OCI-LY7 (cell line): ENCODE measurements at regions not wholly inside any gene's neighbourhood (a gene's known extent, or its start where the extent isn't known, plus 50 kb on each side); places are given as distances from the start of the nearest gene placed in this dataset.

Experiments used
- BruUV-seq: library from RNA; stranded (reverse); fragments of 400-500 nt; replicated peaks from 2 replicates; lab custom pipeline; 2021; lab: Mats Ljungman, UMichigan
- CTCF ChIA-PET: fragments of 300-600 bp; sonication (Branson Sonifier 250); formaldehyde crosslinking; loops from one replicate; lab custom pipeline; 2022; ENCODE audit warnings: antibody characterized with exemption; ENCODE audit not compliant: unreplicated experiment; lab: Charles Lee
- POLR2A ChIA-PET: fragments of 300-600 bp; sonication (Branson Sonifier 250); formaldehyde crosslinking; loops from one replicate; lab custom pipeline; 2022; ENCODE audit warnings: antibody characterized with exemption; lab: Charles Lee
- DNase-seq: peaks from one replicate; pipeline ENCODE4 v3.0.0-alpha.2; 2015; ENCODE audit warnings: low spot score
- H2AFZ ChIP-seq: fragments of 200-600 bp; sonication (generic), shearing (Covaris generic); 2 replicates; pipeline ENCODE4 v1.6.1; 2014; ENCODE audit warnings: mild to moderate bottlenecking, antibody characterized with exemption, low read length, moderate library complexity
- H3K27ac ChIP-seq: fragments of 200-600 bp; sonication (generic); 2 replicates; pipeline ENCODE4 v1.5.1; 2014; ENCODE audit warnings: mixed run types, low read depth, mild to moderate bottlenecking, moderate library complexity, low read length, inconsistent platforms; ENCODE audit not compliant: poor library complexity, severe bottlenecking
- H3K36me3 ChIP-seq: fragments of 200-600 bp; sonication (generic); 2 replicates; pipeline ENCODE4 v1.6.1; 2014; ENCODE audit warnings: mild to moderate bottlenecking, antibody characterized with exemption, low read length, moderate library complexity, mixed read lengths; ENCODE audit not compliant: insufficient read depth
- H3K4me1 ChIP-seq: fragments of 200-600 bp; sonication (generic); 2 replicates; pipeline ENCODE4 v1.5.1; 2014; ENCODE audit warnings: mild to moderate bottlenecking, low read length; ENCODE audit not compliant: insufficient read depth, poor library complexity, severe bottlenecking
- H3K4me2 ChIP-seq: fragments of 200-600 bp; sonication (generic); 2 replicates; pipeline ENCODE4 v1.6.1; 2014; ENCODE audit warnings: mild to moderate bottlenecking, low read length
- H3K4me3 ChIP-seq: fragments of 200-600 bp; sonication (generic); 2 replicates; pipeline ENCODE4 v1.5.1; 2014; ENCODE audit warnings: mild to moderate bottlenecking, low read depth, low read length; ENCODE audit not compliant: poor library complexity, severe bottlenecking
- H3K79me2 ChIP-seq: fragments of 200-600 bp; sonication (generic); 2 replicates; pipeline ENCODE4 v1.6.1; 2016; ENCODE audit warnings: low read depth, mild to moderate bottlenecking, low read length, moderate library complexity, mixed read lengths; ENCODE audit not compliant: insufficient read depth
- H3K9me2 ChIP-seq: fragments of 200-600 bp; sonication (generic); 2 replicates; pipeline ENCODE4 v1.6.1; 2016; ENCODE audit warnings: mild to moderate bottlenecking, low read length, mixed read lengths; ENCODE audit not compliant: insufficient read depth
- H3K9me3 ChIP-seq: fragments of 200-600 bp; sonication (generic); 2 replicates; pipeline ENCODE4 v1.6.1; 2014; ENCODE audit warnings: mild to moderate bottlenecking, mixed run types, low read length, mixed read lengths
- H4K20me1 ChIP-seq: fragments of 200-600 bp; sonication (generic); 2 replicates; pipeline ENCODE4 v1.6.1; 2014; ENCODE audit warnings: mild to moderate bottlenecking, antibody characterized with exemption, low read length, moderate library complexity, mixed read lengths; ENCODE audit not compliant: insufficient read depth
- EZH2phosphoT487 ChIP-seq: fragments of 200-600 bp; sonication (generic); IDR thresholded peaks from 2 replicates; pipeline ENCODE4 v1.6.1; 2018; ENCODE audit warnings: low read depth, borderline replicate concordance, mild to moderate bottlenecking, mixed run types, antibody characterized with exemption, low read length, moderate library complexity, mixed read lengths
- intact Hi-C: fragments of 100-400 bp; cut with micrococcal nuclease; formaldehyde crosslinking; loops from one replicate; pipeline ENCODE4 v1.10.0; 2022; ENCODE audit not compliant: unreplicated experiment
- TF ChIP-seq, protein P1 (sequence below): fragments of 200-600 bp; sonication (generic); conservative IDR thresholded peaks from 2 replicates; pipeline ENCODE4 v1.5.1; 2014; ENCODE audit warnings: mild to moderate bottlenecking, antibody characterized with exemption, low read length, moderate library complexity, mixed read lengths

- Histone ChIP-seq H3K27ac (no peak overlapping the region), H3K4me2 (no peak overlapping the region), H3K9me3 (no peaks in the 10 kb centered on the region), H3K9me2 (no peaks in the 10 kb centered on the region; the same call in 1 of the 2 replicates), H3K4me1 (no peaks in the 10 kb centered on the region), H3K36me3 (no peaks in the 10 kb centered on the region), H3K79me2 (no peaks in the 10 kb centered on the region), H4K20me1 (no peaks in the 10 kb centered on the region), H2AFZ (no peak overlapping the region), H3K4me3 (no peak overlapping the region)
- no TSS peak for BruUV-seq
- intact Hi-C loops, result no loop called here
- no peak for DNase-seq
- ChIA-PET CTCF (no interaction called here), POLR2A (interaction anchor here (0.6 kb wide), 1 partner anchor 9 kb away, joined by 3 read pairs; no protein-coding TSS in a partner anchor)
- TF ChIP-seq EZH2phosphoT487, result no peak
- TF ChIP-seq, protein P1, sequence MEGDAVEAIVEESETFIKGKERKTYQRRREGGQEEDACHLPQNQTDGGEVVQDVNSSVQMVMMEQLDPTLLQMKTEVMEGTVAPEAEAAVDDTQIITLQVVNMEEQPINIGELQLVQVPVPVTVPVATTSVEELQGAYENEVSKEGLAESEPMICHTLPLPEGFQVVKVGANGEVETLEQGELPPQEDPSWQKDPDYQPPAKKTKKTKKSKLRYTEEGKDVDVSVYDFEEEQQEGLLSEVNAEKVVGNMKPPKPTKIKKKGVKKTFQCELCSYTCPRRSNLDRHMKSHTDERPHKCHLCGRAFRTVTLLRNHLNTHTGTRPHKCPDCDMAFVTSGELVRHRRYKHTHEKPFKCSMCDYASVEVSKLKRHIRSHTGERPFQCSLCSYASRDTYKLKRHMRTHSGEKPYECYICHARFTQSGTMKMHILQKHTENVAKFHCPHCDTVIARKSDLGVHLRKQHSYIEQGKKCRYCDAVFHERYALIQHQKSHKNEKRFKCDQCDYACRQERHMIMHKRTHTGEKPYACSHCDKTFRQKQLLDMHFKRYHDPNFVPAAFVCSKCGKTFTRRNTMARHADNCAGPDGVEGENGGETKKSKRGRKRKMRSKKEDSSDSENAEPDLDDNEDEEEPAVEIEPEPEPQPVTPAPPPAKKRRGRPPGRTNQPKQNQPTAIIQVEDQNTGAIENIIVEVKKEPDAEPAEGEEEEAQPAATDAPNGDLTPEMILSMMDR, result no peak
These were observed 111.7 kb upstream of the STARD3NL start for GRCh38 chr7:38066391-38066790.

DNA sequence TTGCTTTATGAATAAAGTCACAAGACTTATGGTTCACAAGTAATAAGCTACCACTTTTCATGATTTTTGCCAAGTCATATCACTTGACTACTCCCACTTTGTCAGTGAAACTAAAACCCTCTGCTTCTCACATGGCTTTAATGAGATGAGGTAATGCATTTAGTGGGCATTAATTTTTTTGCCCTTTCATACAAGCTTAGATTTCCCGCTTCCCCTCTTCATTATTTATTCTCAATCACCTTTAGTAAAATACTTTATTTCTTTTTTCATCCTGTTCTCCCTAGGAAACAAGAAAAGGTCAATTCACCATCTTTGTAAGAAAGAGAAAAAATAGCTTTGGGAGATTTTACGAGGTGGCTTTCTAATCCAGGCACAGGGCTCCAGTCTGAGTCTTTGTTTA lies 109.6 kb upstream of the STARD3NL start:
- H3K4me1 ChIP-seq, result no peaks in the 10 kb centered on the region
- BruUV-seq, result no TSS peak
- CTCF ChIA-PET, result no interaction called here
- H3K79me2 ChIP-seq, result no peaks in the 10 kb centered on the region
- no peaks in the 10 kb centered on the region for H4K20me1 ChIP-seq
- DNase-seq, result no peak
- no peak overlapping the region for H2AFZ ChIP-seq
- H3K9me2 ChIP-seq, result no peaks in the 10 kb centered on the region; the same call in 1 of the 2 replicates
- H3K27ac ChIP-seq, result no peak overlapping the region
- no peak overlapping the region for H3K4me3 ChIP-seq
- intact Hi-C loops, result no loop called here
- H3K36me3 ChIP-seq, result no peaks in the 10 kb centered on the region
- H3K4me2 ChIP-seq, result no peak overlapping the region
- TF ChIP-seq EZH2phosphoT487, result no peak
- TF ChIP-seq, protein P1, result no peak
- POLR2A ChIA-PET, result no interaction called here
- no peaks in the 10 kb centered on the region for H3K9me3 ChIP-seq

GRCh38 chr7:38069052-38069451 lies 109.0 kb upstream of the STARD3NL start:
- H2AFZ ChIP-seq, result no peak overlapping the region
- H3K27ac ChIP-seq, result no peak overlapping the region
- no peaks in the 10 kb centered on the region for H4K20me1 ChIP-seq
- H3K4me3 ChIP-seq, result no peak overlapping the region
- no peak overlapping the region for H3K4me2 ChIP-seq
- ChIA-PET POLR2A (no interaction called here), CTCF (no interaction called here)
- DNase-seq, result no peak
- no peaks in the 10 kb centered on the region for H3K36me3 ChIP-seq
- no peaks in the 10 kb centered on the region for H3K4me1 ChIP-seq
- BruUV-seq, result no TSS peak
- TF ChIP-seq, protein P1, result no peak
- no peak for TF ChIP-seq EZH2phosphoT487
- H3K9me2 ChIP-seq, result no peaks in the 10 kb centered on the region; the same call in 1 of the 2 replicates
- H3K79me2 ChIP-seq, result no peaks in the 10 kb centered on the region
- intact Hi-C loops, result no loop called here
- H3K9me3 ChIP-seq, result no peaks in the 10 kb centered on the region
